Pancreas (tissue), 10 donors: ENCODE measurements at regions not wholly inside any gene's neighbourhood (a gene's known extent, or its start where the extent isn't known, plus 50 kb on each side); places are given as distances from the start of the nearest gene placed in this dataset.

Source experiments
- ATAC-seq, 4 donors: fragments of 200-7000 bp; cut with Tn5 transposase; one replicate each; pipeline versions ENCODE4 v1.8.0 to v1.9.1; 2020; ENCODE audit warnings: mild to moderate bottlenecking in 4 of 4, moderate library complexity in 4 of 4
- DNase-seq, 6 donors: peaks; one replicate each; pipeline ENCODE4 v3.0.0-alpha.2; 2020
- FAIRE-seq: peaks from 2 replicates; lab custom pipeline; 2012; peaks lifted over from hg19 to GRCh38; lab: Jason Lieb, UNC
- H3K27ac ChIP-seq, 4 donors: fragments of 200-600 bp; sonication (generic); 1 replicate in 3 of 4; 2 replicates in 1 of 4; pipeline versions ENCODE4 v1.5.0 to v1.8.0; 2020
- H3K27me3 ChIP-seq, 4 donors: fragments of 200-600 bp; one replicate each; pipeline ENCODE4 v1.8.0; 2021
- H3K36me3 ChIP-seq, 3 donors: fragments of 200-600 bp; sonication (generic) in 1 of 3; one replicate each; pipeline versions ENCODE4 v1.5.0 to v1.8.0; 2020 to 2021
- H3K4me1 ChIP-seq, 3 donors: fragments of 200-600 bp; one replicate each; pipeline ENCODE4 v1.8.0; 2021
- H3K4me3 ChIP-seq, 4 donors: fragments of 200-600 bp; sonication (generic) in 2 of 4; one replicate each; pipeline versions ENCODE4 v1.5.0 to v1.8.0; 2020 to 2021
- H3K9me3 ChIP-seq, 4 donors: fragments of 200-600 bp; one replicate each; pipeline ENCODE4 v1.8.0; 2021
- CTCF ChIP-seq, 4 donors: fragments of 200-600 bp; sonication (generic) in 3 of 4; IDR thresholded peaks; one replicate each; pipeline versions ENCODE4 v1.5.0 to v1.8.0; 2021; ENCODE audit warnings: antibody characterized with exemption in 4 of 4
- WGBS, 2 donors: extraction: QIAGEN DNeasy Blood & Tissue Kit; methylation state at CpG; one replicate each; pipeline ENCODE4 v1.1.7; 2013; 5-methylcytosine and 5-hydroxymethylcytosine counted together
- intact Hi-C, 3 donors: fragments of 100-400 bp; cut with DNase I; formaldehyde crosslinking; loops; one replicate each; pipeline versions ENCODE4 v1.11.1 to v1.14.2; 2022
- donor health status: healthy with polysubstance abuse.
- donor health status: DM: no; HTN: no; CAD: no; lungs with moderate emphysema.
- donor health status: DM: no; HTN: no; CAD: no.
- donor health status: control.
- donor health status: control.
- donor health status: Bipolar disorder and iron deficiency.
- donor health status: DM: yes; HTN: yes; CAD: no.
- donor health status: DM: no; HTN: no; CAD: no.
- donor health status: DM: no; HTN: no; CAD: no.
- donor health status: DM: yes; HTN: yes; CAD: no.

GRCh38 chr5:126354858-126355731 lies 68.1 kb upstream of the GRAMD2B start:
- H3K27ac ChIP-seq, result no peak overlapping the region
- 73 to 84% methylated on average over 5 of the region's 5 CpGs for WGBS, 2 donors
- no peaks in the 10 kb centered on the region for H3K4me1 ChIP-seq
- no peaks in the 10 kb centered on the region for H3K9me3 ChIP-seq
- TF ChIP-seq CTCF (IDR thresholded peaks at IDR 0.05), result no peak
- no peak for ATAC-seq
- no peaks in the 10 kb centered on the region for H3K36me3 ChIP-seq
- intact Hi-C loops, result no loop called here
- DNase-seq, result no peak
- no peak for FAIRE-seq
- no peak overlapping the region for H3K4me3 ChIP-seq
- H3K27me3 ChIP-seq, result no peaks in the 10 kb centered on the region

GRCh38 chr5:126355940-126356339 lies 67.3 kb upstream of the GRAMD2B start:
- no peak for FAIRE-seq
- Histone ChIP-seq H3K36me3 (no peaks in the 10 kb centered on the region), H3K9me3 (no peaks in the 10 kb centered on the region), H3K27me3 (no peaks in the 10 kb centered on the region), H3K4me3 (no peak overlapping the region), H3K4me1 (no peaks in the 10 kb centered on the region), H3K27ac (no peak overlapping the region)
- 65 to 75% methylated on average over 8 of the region's 8 CpGs for WGBS, 2 donors
- no peak for TF ChIP-seq CTCF (IDR thresholded peaks at IDR 0.05)
- no peak for ATAC-seq
- DNase-seq, result no peak
- intact Hi-C loops, result no loop called here

GRCh38 chr5:126357585-126358342 lies 65.4 kb upstream of the GRAMD2B start:
- no peak overlapping the region for H3K4me3 ChIP-seq
- no peaks in the 10 kb centered on the region for H3K9me3 ChIP-seq
- intact Hi-C loops, result no loop called here
- no peaks in the 10 kb centered on the region for H3K36me3 ChIP-seq
- no peaks in the 10 kb centered on the region for H3K27me3 ChIP-seq
- H3K27ac ChIP-seq, result no peak overlapping the region
- no peak for TF ChIP-seq CTCF (IDR thresholded peaks at IDR 0.05)
- WGBS, 2 donors, result 65 to 72% methylated on average over 4 of the region's 4 CpGs
- no peak for ATAC-seq
- DNase-seq, result no peak
- no peak for FAIRE-seq
- H3K4me1 ChIP-seq, result no peaks in the 10 kb centered on the region

GRCh38 chr5:126358525-126358924 lies 64.7 kb upstream of the GRAMD2B start:
- ATAC-seq (no peak), FAIRE-seq (no peak), DNase-seq (no peak)
- WGBS, 2 donors, result 71 to 78% methylated on average over 4 of the region's 4 CpGs
- Histone ChIP-seq H3K36me3 (no peaks in the 10 kb centered on the region), H3K4me1 (no peaks in the 10 kb centered on the region), H3K4me3 (no peak overlapping the region), H3K9me3 (no peaks in the 10 kb centered on the region), H3K27ac (no peak overlapping the region), H3K27me3 (no peaks in the 10 kb centered on the region)
- no peak for TF ChIP-seq CTCF (IDR thresholded peaks at IDR 0.05)
- intact Hi-C loops, result no loop called here
